ENCODE measurements at regions not wholly inside any gene's neighbourhood (a gene's known extent, or its start where the extent isn't known, plus 50 kb on each side); places are given as distances from the start of the nearest gene placed in this dataset.

- H3K4me1 ChIP-seq, result no peaks in the 10 kb centered on the region
- no peak overlapping the region for H3K4me3 ChIP-seq
- no peaks in the 10 kb centered on the region for H3K36me3 ChIP-seq
- no peaks in the 10 kb centered on the region for H3K27me3 ChIP-seq
- DNase-seq (ENCODE audit: extremely low spot score in 2 of 2), result no peak
- H3K9me3 ChIP-seq, result no peaks in the 10 kb centered on the region
- H3K27ac ChIP-seq, result no peak overlapping the region
- intact Hi-C loops (cut with DNase I), result no loop called here
- TF ChIP-seq CTCF (IDR thresholded peaks at IDR 0.05), result no peak
- no peak for TF ChIP-seq POLR2AphosphoS5 (IDR thresholded peaks at IDR 0.05; ENCODE audit: insufficient read depth in 1 of 2, low read depth in 1 of 2)
- TF ChIP-seq POLR2A (IDR thresholded peaks at IDR 0.05), result no peak
Measured at GRCh38 chr2:181268174-181268867, 188.9 kb upstream of the ITGA4 start.

GRCh38 chr2:181273986-181274385 lies 183.2 kb upstream of the ITGA4 start:
- no peak overlapping the region for H3K27ac ChIP-seq
- H3K4me1 ChIP-seq, result no peaks in the 10 kb centered on the region
- H3K9me3 ChIP-seq, result no peaks in the 10 kb centered on the region
- intact Hi-C loops (cut with DNase I), result no loop called here
- H3K4me3 ChIP-seq, result no peak overlapping the region
- TF ChIP-seq POLR2AphosphoS5 (IDR thresholded peaks at IDR 0.05; ENCODE audit: insufficient read depth in 1 of 2, low read depth in 1 of 2) (no peak), POLR2A (IDR thresholded peaks at IDR 0.05) (no peak), CTCF (IDR thresholded peaks at IDR 0.05) (no peak)
- H3K36me3 ChIP-seq, result no peaks in the 10 kb centered on the region
- H3K27me3 ChIP-seq, result no peaks in the 10 kb centered on the region
- no peak for DNase-seq (ENCODE audit: extremely low spot score in 2 of 2)

GRCh38 chr2:181275643-181276070 lies 181.5 kb upstream of the ITGA4 start:
- Histone ChIP-seq H3K4me3 (no peak overlapping the region), H3K36me3 (no peaks in the 10 kb centered on the region), H3K9me3 (no peaks in the 10 kb centered on the region), H3K4me1 (no peaks in the 10 kb centered on the region), H3K27ac (no peak overlapping the region), H3K27me3 (no peaks in the 10 kb centered on the region)
- no peak for TF ChIP-seq POLR2A (IDR thresholded peaks at IDR 0.05)
- no peak for TF ChIP-seq POLR2AphosphoS5 (IDR thresholded peaks at IDR 0.05; ENCODE audit: insufficient read depth in 1 of 2, low read depth in 1 of 2)
- no peak for TF ChIP-seq CTCF (IDR thresholded peaks at IDR 0.05)
- intact Hi-C loops (cut with DNase I), result no loop called here
- DNase-seq (ENCODE audit: extremely low spot score in 2 of 2), result no peak

- H3K9me3 ChIP-seq, result no peaks in the 10 kb centered on the region
- no peak for TF ChIP-seq POLR2A (IDR thresholded peaks at IDR 0.05)
- TF ChIP-seq POLR2AphosphoS5 (IDR thresholded peaks at IDR 0.05; ENCODE audit: insufficient read depth in 1 of 2, low read depth in 1 of 2), result no peak
- no peak for TF ChIP-seq CTCF (IDR thresholded peaks at IDR 0.05)
- H3K27me3 ChIP-seq, result no peaks in the 10 kb centered on the region
- H3K36me3 ChIP-seq, result no peaks in the 10 kb centered on the region
- DNase-seq (ENCODE audit: extremely low spot score in 2 of 2), result no peak
- H3K4me1 ChIP-seq, result no peaks in the 10 kb centered on the region
- intact Hi-C loops (cut with DNase I), result no loop called here
- H3K4me3 ChIP-seq, result no peak overlapping the region
- H3K27ac ChIP-seq, result no peak overlapping the region
Measured at GRCh38 chr2:181281206-181281832, 175.9 kb upstream of the ITGA4 start.

GRCh38 chr2:181285116-181285515 lies 172.1 kb upstream of the ITGA4 start:
- TF ChIP-seq POLR2AphosphoS5 (IDR thresholded peaks at IDR 0.05; ENCODE audit: insufficient read depth in 1 of 2, low read depth in 1 of 2), result no peak
- TF ChIP-seq CTCF (IDR thresholded peaks at IDR 0.05), result no peak
- TF ChIP-seq POLR2A (IDR thresholded peaks at IDR 0.05), result no peak
- no peaks in the 10 kb centered on the region for H3K4me1 ChIP-seq
- no peaks in the 10 kb centered on the region for H3K9me3 ChIP-seq
- H3K4me3 ChIP-seq, result no peak overlapping the region
- DNase-seq (ENCODE audit: extremely low spot score in 2 of 2), result no peak
- H3K36me3 ChIP-seq, result no peaks in the 10 kb centered on the region
- H3K27ac ChIP-seq, result no peak overlapping the region
- no peaks in the 10 kb centered on the region for H3K27me3 ChIP-seq
- intact Hi-C loops (cut with DNase I), result no loop called here

All from vagina (tissue), 2 donors.